Esophagus muscularis mucosa (tissue), 3 donors: ENCODE measurements at regions not wholly inside any gene's neighbourhood (a gene's known extent, or its start where the extent isn't known, plus 50 kb on each side); places are given as distances from the start of the nearest gene placed in this dataset.

Source experiments
- EP300 ChIP-seq: sonication (generic); formaldehyde crosslinking; IDR thresholded peaks from one replicate; pipeline ENCODE4 v1.6.1; 2017; ENCODE audit warnings: antibody characterized with exemption
- TF ChIP-seq, protein P1 (sequence below), 3 experiments: fragments of 200-600 bp in 2 of 3; fragments of 450-650 bp in 1 of 3; sonication (generic) in 2 of 3; IDR thresholded peaks; one replicate each; pipeline ENCODE4 v1.5.1; 2017 to 2019; ENCODE audit warnings: antibody characterized with exemption in 3 of 3, mild to moderate bottlenecking in 2 of 3, moderate library complexity in 1 of 3

DNA sequence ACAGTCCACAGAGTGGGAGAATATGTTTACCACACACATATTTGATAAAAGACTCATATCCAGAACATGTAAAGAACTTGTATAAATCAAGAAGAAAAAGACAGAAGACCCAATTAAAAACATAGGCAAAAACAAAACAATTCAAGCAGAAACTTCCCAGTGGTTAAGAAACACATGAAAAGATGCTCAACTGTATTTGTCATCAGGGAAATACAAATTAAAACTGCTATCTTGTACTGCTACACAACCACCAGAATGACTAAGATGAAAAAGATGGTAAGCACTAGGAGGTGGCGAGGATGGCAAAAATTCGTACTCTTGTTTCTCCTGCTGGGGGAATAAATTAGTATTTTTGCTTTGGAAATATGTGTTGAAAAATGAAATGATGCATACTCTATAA lies 192.3 kb upstream of the C11orf87 start:
- TF ChIP-seq, protein P1, sequence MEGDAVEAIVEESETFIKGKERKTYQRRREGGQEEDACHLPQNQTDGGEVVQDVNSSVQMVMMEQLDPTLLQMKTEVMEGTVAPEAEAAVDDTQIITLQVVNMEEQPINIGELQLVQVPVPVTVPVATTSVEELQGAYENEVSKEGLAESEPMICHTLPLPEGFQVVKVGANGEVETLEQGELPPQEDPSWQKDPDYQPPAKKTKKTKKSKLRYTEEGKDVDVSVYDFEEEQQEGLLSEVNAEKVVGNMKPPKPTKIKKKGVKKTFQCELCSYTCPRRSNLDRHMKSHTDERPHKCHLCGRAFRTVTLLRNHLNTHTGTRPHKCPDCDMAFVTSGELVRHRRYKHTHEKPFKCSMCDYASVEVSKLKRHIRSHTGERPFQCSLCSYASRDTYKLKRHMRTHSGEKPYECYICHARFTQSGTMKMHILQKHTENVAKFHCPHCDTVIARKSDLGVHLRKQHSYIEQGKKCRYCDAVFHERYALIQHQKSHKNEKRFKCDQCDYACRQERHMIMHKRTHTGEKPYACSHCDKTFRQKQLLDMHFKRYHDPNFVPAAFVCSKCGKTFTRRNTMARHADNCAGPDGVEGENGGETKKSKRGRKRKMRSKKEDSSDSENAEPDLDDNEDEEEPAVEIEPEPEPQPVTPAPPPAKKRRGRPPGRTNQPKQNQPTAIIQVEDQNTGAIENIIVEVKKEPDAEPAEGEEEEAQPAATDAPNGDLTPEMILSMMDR (IDR thresholded peaks at IDR 0.05) = no peak
- TF ChIP-seq EP300 = no peak
